Neural progenitor cell (in vitro differentiated cells): ENCODE measurements at regions not wholly inside any gene's neighbourhood (a gene's known extent, or its start where the extent isn't known, plus 50 kb on each side); places are given as distances from the start of the nearest gene placed in this dataset.

Source experiments
- DNase-seq: peaks from one replicate; pipeline ENCODE4 v3.0.0-alpha.2; 2016; ENCODE audit warnings: low spot score
- H2AFZ ChIP-seq: fragments of 200-600 bp; sonication (generic); replicated peaks from 2 replicates; pipeline ENCODE4 v1.6.1; 2016; ENCODE audit warnings: antibody characterized with exemption
- H3F3A ChIP-seq: fragments of 200-600 bp; sonication (generic); 2 replicates; pipeline ENCODE4 v1.6.1; 2016; ENCODE audit warnings: antibody characterized with exemption, low read depth
- H3K27ac ChIP-seq: fragments of 200-600 bp; sonication (generic); 2 replicates; pipeline ENCODE4 v1.5.1; 2016; ENCODE audit warnings: mild to moderate bottlenecking
- H3K27me3 ChIP-seq: fragments of 200-600 bp; sonication (generic); 2 replicates; pipeline ENCODE4 v1.6.1; 2016; ENCODE audit warnings: mild to moderate bottlenecking, moderate library complexity
- H3K36me3 ChIP-seq: fragments of 200-600 bp; sonication (generic); 2 replicates; pipeline ENCODE4 v1.5.1; 2016
- H3K4me1 ChIP-seq: fragments of 200-600 bp; sonication (generic); 2 replicates; pipeline ENCODE4 v1.6.1; 2016; ENCODE audit warnings: mixed run types
- H3K4me2 ChIP-seq: fragments of 200-600 bp; sonication (generic); 2 replicates; pipeline ENCODE4 v1.6.1; 2016
- H3K4me3 ChIP-seq: fragments of 200-600 bp; sonication (generic); 2 replicates; pipeline ENCODE4 v1.5.1; 2016
- H3K79me2 ChIP-seq: fragments of 200-600 bp; sonication (generic); 2 replicates; pipeline ENCODE4 v1.6.1; 2016; ENCODE audit warnings: low read depth
- H3K9ac ChIP-seq: fragments of 200-600 bp; sonication (generic); 2 replicates; pipeline ENCODE4 v1.6.1; 2016
- H3K9me3 ChIP-seq: fragments of 200-600 bp; sonication (generic); 2 replicates; pipeline ENCODE4 v1.5.1; 2016; ENCODE audit warnings: low read depth
- H4K20me1 ChIP-seq: fragments of 200-600 bp; sonication (generic); 2 replicates; pipeline ENCODE4 v1.6.1; 2016; ENCODE audit warnings: low read depth
- H3K27ac Mint-ChIP-seq: 3 replicates; pipeline ENCODE4 v1.8.0; 2021; ENCODE audit warnings: mixed read lengths
- H3K27me3 Mint-ChIP-seq: 2 replicates; pipeline ENCODE4 v1.8.0; 2022; ENCODE audit warnings: low read depth, mild to moderate bottlenecking, inconsistent platforms, moderate library complexity, mixed read lengths; ENCODE audit not compliant: insufficient read depth
- H3K36me3 Mint-ChIP-seq: 3 replicates; pipeline ENCODE4 v1.8.0; 2021; ENCODE audit warnings: mixed read lengths
- H3K4me1 Mint-ChIP-seq: 3 replicates; pipeline ENCODE4 v1.8.0; 2021; ENCODE audit warnings: mixed read lengths
- H3K4me3 Mint-ChIP-seq: 3 replicates; pipeline ENCODE4 v1.8.0; 2021; ENCODE audit warnings: mild to moderate bottlenecking, moderate library complexity, mixed read lengths
- H3K9me3 Mint-ChIP-seq: 3 replicates; pipeline ENCODE4 v1.8.0; 2020; ENCODE audit warnings: mixed read lengths
- EZH2 ChIP-seq: fragments of 200-600 bp; sonication (generic); IDR thresholded peaks from 2 replicates; pipeline ENCODE4 v1.6.1; 2017; ENCODE audit warnings: antibody characterized with exemption, mild to moderate bottlenecking, moderate library complexity
- EZH2phosphoT487 ChIP-seq: fragments of 200-600 bp; sonication (generic); IDR thresholded peaks from 2 replicates; pipeline ENCODE4 v1.6.1; 2017; ENCODE audit warnings: antibody characterized with exemption
- TF ChIP-seq, protein P1 (sequence below): fragments of 200-600 bp; sonication (generic); IDR thresholded peaks from 2 replicates; pipeline ENCODE4 v1.5.1; 2017; ENCODE audit warnings: antibody characterized with exemption, mild to moderate bottlenecking

DNA sequence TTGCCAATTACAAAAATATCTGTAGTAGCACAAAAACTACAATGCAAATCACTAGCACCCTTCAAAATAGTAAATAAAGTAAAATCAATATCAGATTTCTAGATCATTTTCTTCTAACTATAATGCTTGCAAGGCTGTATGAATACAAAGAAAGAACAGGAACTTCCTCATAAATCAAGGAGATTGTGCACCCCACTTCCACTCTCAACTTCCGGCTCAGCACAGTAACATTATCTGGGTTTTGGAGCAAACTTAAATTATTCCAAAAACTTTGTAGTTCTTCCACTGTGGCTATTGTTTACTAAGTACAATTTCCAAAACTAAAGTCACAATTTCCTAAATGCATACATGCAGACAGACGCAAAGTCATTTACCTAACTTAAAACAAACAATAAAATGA is 778.3 kb upstream of the SLC10A2 start:
- H3K36me3 Mint-ChIP-seq: no peaks in the 10 kb centered on the region
- no peak overlapping the region for H3K4me2 ChIP-seq
- H3K79me2 ChIP-seq: no peaks in the 10 kb centered on the region
- no peaks in the 10 kb centered on the region for H3K9me3 ChIP-seq
- no peak overlapping the region for H3K9ac ChIP-seq
- H3F3A ChIP-seq: no peaks in the 10 kb centered on the region
- no peaks in the 10 kb centered on the region for H4K20me1 ChIP-seq
- no peak overlapping the region for H3K4me3 Mint-ChIP-seq
- no peak overlapping the region for H2AFZ ChIP-seq
- H3K27me3 ChIP-seq: no peaks in the 10 kb centered on the region
- no peak overlapping the region for H3K27ac Mint-ChIP-seq
- peaks cover 3% of the 10 kb centered on the region for H3K4me1 Mint-ChIP-seq
- no peaks in the 10 kb centered on the region for H3K9me3 Mint-ChIP-seq
- H3K4me3 ChIP-seq: no peak overlapping the region
- TF ChIP-seq EZH2phosphoT487 (no peak), EZH2 (no peak)
- TF ChIP-seq, protein P1, sequence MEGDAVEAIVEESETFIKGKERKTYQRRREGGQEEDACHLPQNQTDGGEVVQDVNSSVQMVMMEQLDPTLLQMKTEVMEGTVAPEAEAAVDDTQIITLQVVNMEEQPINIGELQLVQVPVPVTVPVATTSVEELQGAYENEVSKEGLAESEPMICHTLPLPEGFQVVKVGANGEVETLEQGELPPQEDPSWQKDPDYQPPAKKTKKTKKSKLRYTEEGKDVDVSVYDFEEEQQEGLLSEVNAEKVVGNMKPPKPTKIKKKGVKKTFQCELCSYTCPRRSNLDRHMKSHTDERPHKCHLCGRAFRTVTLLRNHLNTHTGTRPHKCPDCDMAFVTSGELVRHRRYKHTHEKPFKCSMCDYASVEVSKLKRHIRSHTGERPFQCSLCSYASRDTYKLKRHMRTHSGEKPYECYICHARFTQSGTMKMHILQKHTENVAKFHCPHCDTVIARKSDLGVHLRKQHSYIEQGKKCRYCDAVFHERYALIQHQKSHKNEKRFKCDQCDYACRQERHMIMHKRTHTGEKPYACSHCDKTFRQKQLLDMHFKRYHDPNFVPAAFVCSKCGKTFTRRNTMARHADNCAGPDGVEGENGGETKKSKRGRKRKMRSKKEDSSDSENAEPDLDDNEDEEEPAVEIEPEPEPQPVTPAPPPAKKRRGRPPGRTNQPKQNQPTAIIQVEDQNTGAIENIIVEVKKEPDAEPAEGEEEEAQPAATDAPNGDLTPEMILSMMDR: no peak
- no peaks in the 10 kb centered on the region for H3K4me1 ChIP-seq
- no peaks in the 10 kb centered on the region for H3K36me3 ChIP-seq
- DNase-seq: no peak
- H3K27me3 Mint-ChIP-seq: no peaks in the 10 kb centered on the region
- no peak overlapping the region for H3K27ac ChIP-seq

DNA sequence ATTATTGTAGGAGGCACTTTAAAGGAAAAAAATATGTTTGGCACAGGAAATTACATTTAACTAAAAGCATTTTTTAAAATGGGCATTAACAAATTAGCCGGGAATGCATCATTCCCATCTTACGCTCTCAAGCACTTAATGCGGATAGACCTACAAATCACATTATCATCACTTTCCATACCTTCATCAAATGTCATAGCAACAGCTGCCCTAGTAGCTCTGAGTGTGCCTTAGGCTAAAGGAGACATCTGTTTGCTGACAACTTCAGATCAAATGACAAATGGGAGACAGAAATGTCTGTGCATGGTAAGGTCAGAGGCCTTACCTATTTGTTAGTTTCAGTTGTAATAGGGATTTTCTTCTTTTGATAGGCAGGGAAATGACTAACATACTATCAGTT is 773.2 kb upstream of the SLC10A2 start:
- Histone ChIP-seq H2AFZ (no peak overlapping the region), H3K4me1 (no peaks in the 10 kb centered on the region), H3K27me3 (no peaks in the 10 kb centered on the region), H3K4me2 (no peak overlapping the region), H3K36me3 (no peaks in the 10 kb centered on the region), H3K4me3 (no peak overlapping the region), H3K9me3 (no peaks in the 10 kb centered on the region), H3K79me2 (no peaks in the 10 kb centered on the region), H3K27ac (no peak overlapping the region), H3K9ac (no peak overlapping the region), H4K20me1 (no peaks in the 10 kb centered on the region), H3F3A (no peaks in the 10 kb centered on the region)
- no peaks in the 10 kb centered on the region for H3K36me3 Mint-ChIP-seq
- no peak for DNase-seq
- no peaks in the 10 kb centered on the region for H3K9me3 Mint-ChIP-seq
- TF ChIP-seq EZH2phosphoT487: no peak
- no peak for TF ChIP-seq EZH2
- TF ChIP-seq, protein P1: no peak
- no peaks in the 10 kb centered on the region for H3K27me3 Mint-ChIP-seq
- H3K4me1 Mint-ChIP-seq: peaks cover 9% of the 10 kb centered on the region
- no peak overlapping the region for H3K27ac Mint-ChIP-seq
- no peak overlapping the region for H3K4me3 Mint-ChIP-seq

DNA sequence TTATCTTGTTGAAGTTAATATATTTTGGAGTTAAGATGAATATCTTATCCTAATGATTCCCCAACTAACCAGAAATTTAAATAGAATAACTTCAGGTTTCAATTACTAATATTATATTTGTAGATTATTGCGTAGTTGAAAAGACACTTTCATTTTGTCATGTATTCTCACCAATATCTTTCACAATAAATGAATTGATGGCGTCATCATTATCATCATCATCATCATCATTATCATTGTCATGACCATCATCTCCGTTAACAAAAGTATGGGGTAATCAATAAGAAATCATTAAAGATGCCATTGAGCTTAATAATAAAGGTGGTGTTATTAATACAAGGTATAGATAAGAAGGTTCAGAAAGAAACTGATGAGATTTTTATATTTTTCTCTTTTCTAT is 768.8 kb upstream of the SLC10A2 start:
- Mint-ChIP-seq H3K36me3 (peaks cover 1% of the 10 kb centered on the region), H3K4me1 (peaks cover 9% of the 10 kb centered on the region), H3K4me3 (no peak overlapping the region), H3K9me3 (peaks cover 13% of the 10 kb centered on the region), H3K27me3 (peaks cover 3% of the 10 kb centered on the region), H3K27ac (no peak overlapping the region)
- Histone ChIP-seq H3K4me1 (no peaks in the 10 kb centered on the region), H3K4me2 (no peak overlapping the region), H3K27ac (no peak overlapping the region), H4K20me1 (no peaks in the 10 kb centered on the region), H3K9me3 (no peaks in the 10 kb centered on the region), H3F3A (no peaks in the 10 kb centered on the region), H3K79me2 (no peaks in the 10 kb centered on the region), H2AFZ (no peak overlapping the region), H3K9ac (no peak overlapping the region), H3K4me3 (no peak overlapping the region), H3K27me3 (no peaks in the 10 kb centered on the region), H3K36me3 (no peaks in the 10 kb centered on the region)
- DNase-seq: no peak
- TF ChIP-seq EZH2phosphoT487 (no peak), EZH2 (no peak)

DNA sequence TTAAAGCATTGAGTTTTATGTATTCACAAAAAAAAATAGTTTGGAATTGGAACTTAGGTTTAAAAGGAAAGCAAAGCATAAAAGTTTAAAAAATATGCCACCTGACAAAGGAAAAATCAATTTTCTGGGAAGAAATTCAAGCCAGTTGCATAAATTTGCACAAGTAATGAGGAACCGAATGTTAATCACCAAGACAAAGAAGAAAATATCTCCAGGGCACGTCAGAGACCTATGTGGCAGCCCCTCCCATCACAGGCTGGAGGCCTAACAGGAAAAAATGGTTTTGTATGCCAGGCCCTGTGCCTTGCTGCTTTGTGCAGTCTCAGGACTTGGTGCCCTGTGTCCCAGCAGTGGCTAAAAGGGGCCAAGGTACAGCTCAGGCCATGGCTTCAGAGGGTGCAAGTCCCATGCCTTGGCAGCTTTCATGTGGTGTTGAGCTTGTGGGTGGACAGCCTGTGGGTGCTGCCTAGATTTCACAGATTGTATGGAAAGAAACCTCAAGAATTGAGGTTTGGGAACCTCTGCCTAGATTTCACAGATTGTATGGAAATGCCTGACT is 767.2 kb upstream of the SLC10A2 start:
- no peaks in the 10 kb centered on the region for H3K27me3 ChIP-seq
- no peaks in the 10 kb centered on the region for H3K4me1 ChIP-seq
- Mint-ChIP-seq H3K9me3 (peaks cover 13% of the 10 kb centered on the region), H3K27ac (no peak overlapping the region), H3K27me3 (peaks cover 3% of the 10 kb centered on the region), H3K4me1 (peaks cover 2% of the 10 kb centered on the region), H3K36me3 (peaks cover 1% of the 10 kb centered on the region), H3K4me3 (no peak overlapping the region)
- H3K27ac ChIP-seq: no peak overlapping the region
- no peak overlapping the region for H2AFZ ChIP-seq
- DNase-seq: no peak
- H3K9ac ChIP-seq: no peak overlapping the region
- no peaks in the 10 kb centered on the region for H4K20me1 ChIP-seq
- no peak overlapping the region for H3K4me3 ChIP-seq
- H3K9me3 ChIP-seq: no peaks in the 10 kb centered on the region
- H3K79me2 ChIP-seq: no peaks in the 10 kb centered on the region
- no peak overlapping the region for H3K4me2 ChIP-seq
- no peaks in the 10 kb centered on the region for H3F3A ChIP-seq
- no peak for TF ChIP-seq EZH2
- TF ChIP-seq, protein P1: no peak
- TF ChIP-seq EZH2phosphoT487: no peak
- no peaks in the 10 kb centered on the region for H3K36me3 ChIP-seq
